Limb (tissue), 2 donors: ENCODE measurements at regions not wholly inside any gene's neighbourhood (a gene's known extent, or its start where the extent isn't known, plus 50 kb on each side); places are given as distances from the start of the nearest gene placed in this dataset.
A peak's percentile ranks its signal among the peaks of the same experiment; 100 is the strongest.

ENCODE experiments used
- DNase-seq, 2 donors: peaks; one replicate each; pipeline ENCODE4 v3.0.0-alpha.2; 2016; ENCODE audit errors: extremely low spot score in 2 of 2

DNA sequence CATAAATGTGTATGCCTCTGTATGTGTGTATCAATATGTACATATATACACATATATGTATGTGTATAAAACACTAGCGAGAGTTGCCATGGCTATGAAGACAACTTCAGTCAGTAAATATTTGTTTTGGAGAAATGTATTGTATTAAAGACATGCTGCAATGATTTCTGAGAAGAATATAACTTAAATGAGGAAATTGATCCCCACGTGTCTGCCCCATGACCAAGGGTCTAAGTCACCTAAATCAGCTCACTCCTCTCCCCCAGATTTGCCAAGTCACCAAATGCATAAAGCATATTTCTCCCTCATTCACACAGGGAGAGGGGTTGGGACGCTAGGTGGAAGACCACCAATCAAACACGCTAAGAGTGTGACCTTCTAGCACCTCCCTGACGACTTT lies 58.3 kb upstream of the LYST start:
- no peak for DNase-seq

DNA sequence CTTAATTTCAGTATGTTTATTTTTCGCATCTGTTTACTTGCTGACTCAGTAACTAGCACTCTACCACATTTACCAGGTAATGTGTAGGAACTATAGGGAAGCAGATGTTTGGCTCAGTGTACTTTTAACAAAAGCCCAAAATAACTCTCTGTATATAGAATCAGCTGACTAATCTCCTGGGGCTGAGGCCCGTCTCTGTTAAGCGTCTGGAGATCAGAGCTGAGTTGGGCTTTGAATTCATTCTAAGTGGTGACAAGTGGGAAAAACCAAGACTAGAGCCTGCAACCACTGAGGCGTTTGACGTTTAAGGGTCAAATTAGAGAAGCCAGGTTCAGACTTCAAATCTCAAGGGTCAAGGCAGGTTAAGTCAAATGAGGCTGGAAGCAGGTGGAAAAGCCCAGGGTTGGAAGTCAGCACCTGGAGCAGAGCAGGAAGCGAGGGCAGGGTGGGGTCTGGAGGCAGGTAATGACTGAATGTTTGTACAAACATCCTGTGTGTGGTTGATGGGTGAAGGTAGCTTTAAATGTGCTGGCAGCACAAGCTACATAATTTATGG lies 56.8 kb upstream of the LYST start:
- DNase-seq: peak in 1 of 2 donors; percentile 55

GRCh38 chr1:235920596-235921375 lies 54.1 kb upstream of the LYST start:
- no peak for DNase-seq

DNA sequence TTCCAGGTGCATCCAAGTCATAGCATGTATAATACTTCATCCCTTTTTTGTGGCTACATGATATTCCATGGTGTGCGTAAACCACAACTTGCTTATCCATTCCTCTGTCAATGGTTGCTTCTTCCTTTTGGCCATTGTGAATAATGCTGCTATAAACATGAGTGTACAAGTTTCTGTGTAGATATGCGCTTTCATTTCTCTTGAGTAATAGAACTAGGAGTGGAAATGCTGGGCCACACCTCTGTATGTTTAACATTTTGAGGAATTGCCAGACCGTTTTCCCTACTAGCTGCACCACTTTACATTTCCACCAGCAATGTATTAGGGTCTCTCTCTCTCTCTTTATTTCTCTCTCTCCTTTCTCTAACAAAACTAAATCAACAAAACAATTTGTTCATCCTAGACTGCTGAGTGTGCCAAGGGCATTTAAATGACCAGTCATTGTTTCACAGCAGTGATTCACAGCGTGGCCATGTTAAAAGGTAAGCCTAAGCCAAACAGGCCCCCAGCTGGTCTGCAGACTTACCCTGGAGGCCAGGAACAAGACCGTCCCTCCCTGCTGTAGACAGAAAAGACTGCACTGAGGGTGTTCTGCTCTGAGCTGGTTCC lies 53.2 kb upstream of the LYST start:
- DNase-seq: no peak

GRCh38 chr1:235919127-235919832 lies 52.6 kb upstream of the LYST start:
- no peak for DNase-seq

DNA sequence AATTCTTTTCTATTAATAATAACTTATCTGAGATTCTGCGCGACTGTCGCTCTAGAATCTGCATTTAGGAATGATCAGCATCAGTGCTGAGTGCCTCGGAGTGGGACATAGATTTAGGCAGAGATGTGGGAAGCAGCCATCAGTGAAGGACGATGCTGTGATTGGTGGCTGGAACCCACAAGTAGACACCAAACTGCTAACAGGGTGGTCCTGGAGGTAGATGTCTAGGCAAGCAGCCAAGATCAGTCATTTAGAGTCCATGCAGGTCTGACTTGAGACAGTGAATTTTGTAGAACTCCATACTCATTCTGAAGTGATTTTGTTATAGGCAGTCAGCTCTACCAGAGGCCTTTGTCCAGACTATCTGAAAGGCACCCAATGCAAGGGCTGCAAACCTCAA lies 51.8 kb upstream of the LYST start:
- DNase-seq: no peak

- peak in 1 of 2 donors; percentile 40 for DNase-seq
Measured at GRCh38 chr1:235918032-235918431, 51.3 kb upstream of the LYST start.

DNA sequence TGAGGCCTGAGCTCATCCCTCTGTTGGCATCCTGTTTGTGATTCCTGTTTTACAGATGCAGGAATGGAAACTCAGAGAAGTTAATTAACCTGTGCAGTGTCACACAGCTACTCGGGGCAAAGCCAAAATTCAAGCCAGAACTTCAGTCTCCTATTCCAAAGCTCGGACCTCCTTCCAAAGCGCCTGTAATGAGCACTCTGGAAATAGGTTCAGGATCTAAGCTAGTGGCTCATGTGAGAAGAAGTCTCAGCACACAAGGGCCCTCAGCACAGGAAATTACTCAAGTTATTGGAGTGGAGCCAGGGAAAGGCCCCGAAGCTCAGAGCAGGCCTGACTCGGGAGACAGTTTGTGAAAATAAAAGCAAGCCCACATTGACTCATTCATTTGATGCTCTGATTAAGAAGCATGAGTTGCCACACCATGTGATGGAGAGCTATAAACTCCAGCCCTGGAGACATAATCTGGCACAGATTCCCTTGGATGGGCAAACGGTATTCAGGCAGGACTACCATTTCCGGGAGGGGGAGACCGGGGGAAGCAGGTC lies 50.6 kb upstream of the LYST start:
- DNase-seq: peak; percentile 58 to 71
